ENCODE measurements at regions not wholly inside any gene's neighbourhood (a gene's known extent, or its start where the extent isn't known, plus 50 kb on each side); places are given as distances from the start of the nearest gene placed in this dataset.
A peak's percentile ranks its signal among the peaks of the same experiment; 100 is the strongest.

GRCh38 chr5:164500856-164501255, 995.4 kb downstream of the MAT2B start:
- intact Hi-C loops (cut with DNase I) = loop anchor here (5.0 to 10.0 kb wide), 3 partner anchors 489 to 936 kb away; no protein-coding TSS in a partner anchor
- TF ChIP-seq POLR2A (IDR thresholded peaks at IDR 0.05) (no peak), CTCF (IDR thresholded peaks at IDR 0.05) (no peak)
- Histone ChIP-seq H3K9me3 (no peaks in the 10 kb centered on the region), H3K27me3 (no peaks in the 10 kb centered on the region), H3K36me3 (no peaks in the 10 kb centered on the region), H3K27ac (no peak overlapping the region), H3K4me1 (no peaks in the 10 kb centered on the region), H3K4me3 (replicated peaks in 1 of 3) (no peak overlapping the region)
- 92 to 95% methylated on average over 5 of the region's 5 CpGs for WGBS, 2 donors
- DNase-seq = no peak

DNA sequence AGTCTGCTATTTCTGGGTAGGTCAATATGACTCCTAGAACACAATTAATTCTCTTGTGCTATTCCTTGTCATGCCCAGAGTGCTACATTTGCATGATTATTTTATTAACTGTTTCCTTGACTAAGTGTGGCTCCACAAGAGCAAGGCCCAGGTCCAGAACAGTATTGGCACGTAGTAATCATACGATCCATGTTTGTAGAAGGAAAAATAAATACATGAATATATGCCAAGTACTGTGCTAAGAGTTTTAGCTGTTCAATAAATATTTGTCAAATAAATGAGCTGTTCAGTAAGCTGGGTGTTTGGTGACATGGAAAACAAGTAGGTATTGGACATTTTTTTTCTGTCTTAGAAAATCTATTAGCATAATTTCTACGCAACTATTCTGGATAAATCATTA, 995.9 kb downstream of the MAT2B start:
- no peaks in the 10 kb centered on the region for H3K36me3 ChIP-seq
- intact Hi-C loops (cut with DNase I) = loop anchor here (5.0 to 10.0 kb wide), 3 partner anchors 489 to 937 kb away; no protein-coding TSS in a partner anchor
- 83 to 84% methylated on average over 3 of the region's 3 CpGs for WGBS, 2 donors

DNA sequence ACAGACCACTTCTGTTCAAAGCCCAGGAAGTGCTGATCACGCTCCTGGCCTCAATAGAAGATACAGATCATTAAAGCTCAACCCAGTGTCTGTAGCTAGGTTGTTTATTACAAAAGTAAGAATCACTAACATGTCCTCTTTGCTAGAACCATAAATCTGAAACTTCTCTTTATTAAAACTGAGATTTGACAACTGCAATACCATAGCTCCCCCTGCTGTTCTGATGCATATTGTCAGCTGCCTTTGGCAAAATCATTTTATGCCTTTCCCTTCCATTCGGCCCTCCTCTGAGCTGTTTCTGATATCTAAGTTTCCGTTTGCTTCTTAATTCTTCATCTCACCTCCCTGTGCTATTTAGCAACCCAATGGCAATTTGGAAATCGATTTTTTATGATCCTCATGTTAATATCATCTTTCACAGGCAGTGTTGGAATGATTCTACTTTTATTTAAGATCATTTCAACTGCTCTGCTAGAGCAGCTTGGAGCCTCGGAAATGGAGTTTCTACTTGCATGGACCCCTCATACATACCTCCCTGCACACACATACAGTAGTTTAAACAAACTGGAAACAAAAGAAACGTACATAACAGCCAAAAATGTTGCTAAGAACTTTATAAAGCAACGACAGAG, 998.8 kb downstream of the MAT2B start:
- TF ChIP-seq POLR2A (IDR thresholded peaks at IDR 0.05) (no peak), CTCF (IDR thresholded peaks at IDR 0.05) (peak in 5 of 6 experiments; percentile 36 to 86 (median 69))
- Histone ChIP-seq H3K4me1 (no peaks in the 10 kb centered on the region), H3K4me3 (replicated peaks in 1 of 3) (no peak overlapping the region), H3K27me3 (no peaks in the 10 kb centered on the region), H3K9me3 (no peaks in the 10 kb centered on the region), H3K27ac (no peak overlapping the region), H3K36me3 (no peaks in the 10 kb centered on the region)
- peak; percentile 37 to 43 for DNase-seq
- WGBS, 2 donors = 35 to 39% methylated on average over 7 of the region's 7 CpGs
- intact Hi-C loops (cut with DNase I) = loop anchor here (5.0 to 10.0 kb wide), 3 partner anchors 492 to 939 kb away; no protein-coding TSS in a partner anchor

More for the DNA sequence above, 995.9 kb downstream of the MAT2B start:
- Histone ChIP-seq H3K4me3 (replicated peaks in 1 of 3) (no peak overlapping the region), H3K9me3 (no peaks in the 10 kb centered on the region), H3K4me1 (no peaks in the 10 kb centered on the region), H3K27me3 (no peaks in the 10 kb centered on the region), H3K27ac (no peak overlapping the region)
- TF ChIP-seq POLR2A (IDR thresholded peaks at IDR 0.05) (no peak), CTCF (IDR thresholded peaks at IDR 0.05) (no peak)
- DNase-seq = no peak

- 85 to 88% methylated on average over 4 of the region's 4 CpGs for WGBS, 2 donors
- Histone ChIP-seq H3K4me1 (no peaks in the 10 kb centered on the region), H3K27me3 (no peaks in the 10 kb centered on the region), H3K4me3 (replicated peaks in 1 of 3) (no peak overlapping the region), H3K27ac (no peak overlapping the region), H3K9me3 (no peaks in the 10 kb centered on the region), H3K36me3 (no peaks in the 10 kb centered on the region)
- TF ChIP-seq CTCF (IDR thresholded peaks at IDR 0.05) = no peak
- no peak for TF ChIP-seq POLR2A (IDR thresholded peaks at IDR 0.05)
- intact Hi-C loops (cut with DNase I) = loop anchor here (10.0 kb wide), 2 partner anchors 811 to 941 kb away; no protein-coding TSS in a partner anchor
- no peak for DNase-seq
These were observed 1000.4 kb downstream of the MAT2B start for GRCh38 chr5:164505791-164506190.

DNA sequence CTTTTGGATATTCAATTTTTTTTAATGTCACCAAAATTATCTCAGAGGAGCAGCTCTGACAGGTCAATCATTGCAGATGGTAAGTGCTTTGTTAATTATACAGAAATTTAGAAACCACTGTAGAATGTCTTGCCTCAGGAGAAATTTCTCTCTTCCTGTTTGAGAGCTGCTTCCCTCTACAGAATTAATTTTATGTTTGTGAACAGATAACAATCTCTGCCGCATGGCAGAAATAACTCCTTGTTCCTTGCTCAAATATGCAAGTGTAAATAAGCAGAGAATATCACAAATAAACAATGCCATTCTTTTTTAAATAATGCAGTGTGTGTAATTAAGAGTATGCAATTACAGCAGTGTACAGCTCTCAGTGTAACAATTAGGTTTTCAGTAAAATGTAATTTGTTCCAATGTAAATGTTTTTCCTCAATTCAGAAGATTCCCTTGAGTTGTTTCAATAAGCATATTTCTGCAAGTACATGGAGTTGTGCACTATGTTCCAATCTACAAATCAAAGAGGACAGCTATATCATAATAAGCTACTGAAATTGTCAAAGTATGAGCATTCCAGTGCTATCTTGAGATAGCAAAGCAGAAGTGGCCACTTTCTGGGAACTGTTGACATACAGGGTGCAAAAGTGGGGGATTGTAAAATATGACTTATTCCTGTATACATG, 1012.8 kb downstream of the MAT2B start:
- DNase-seq = no peak
- H3K27me3 ChIP-seq = no peaks in the 10 kb centered on the region
- 45 to 48% methylated on average over 1 of the region's 1 CpG for WGBS, 2 donors
- TF ChIP-seq CTCF (IDR thresholded peaks at IDR 0.05) = no peak
- TF ChIP-seq POLR2A (IDR thresholded peaks at IDR 0.05) = no peak
- no peaks in the 10 kb centered on the region for H3K9me3 ChIP-seq
- no peak overlapping the region for H3K4me3 ChIP-seq (replicated peaks in 1 of 3)
- H3K27ac ChIP-seq = no peak overlapping the region
- intact Hi-C loops (cut with DNase I) = no loop called here
- H3K36me3 ChIP-seq = no peaks in the 10 kb centered on the region
- no peaks in the 10 kb centered on the region for H3K4me1 ChIP-seq

Data from thyroid gland (tissue), 4 donors.